Neural cell (in vitro differentiated cells): ENCODE measurements at regions not wholly inside any gene's neighbourhood (a gene's known extent, or its start where the extent isn't known, plus 50 kb on each side); places are given as distances from the start of the nearest gene placed in this dataset.

Experiments used
- H2AFZ ChIP-seq: fragments of 200-600, 300-800 bp; sonication (generic), shearing (Covaris generic); 2 replicates; pipeline ENCODE4 v1.6.0; 2014; ENCODE audit warnings: low read depth, mild to moderate bottlenecking, antibody characterized with exemption, low read length, moderate library complexity
- H3F3A ChIP-seq: fragments of 200-600 bp; shearing (Covaris generic); 2 replicates; pipeline ENCODE4 v1.6.1; 2016; ENCODE audit warnings: mild to moderate bottlenecking, moderate library complexity, mixed read lengths, antibody characterized with exemption, low read length; ENCODE audit not compliant: insufficient read depth, poor library complexity, severe bottlenecking
- H3K27ac ChIP-seq: fragments of 200-600, 300-800 bp; sonication (generic), shearing (Covaris generic); 2 replicates; pipeline ENCODE4 v1.5.1; 2014; ENCODE audit warnings: mild to moderate bottlenecking, low read length, moderate library complexity
- H3K27me3 ChIP-seq: fragments of 300-800, 200-600 bp; sonication (generic), shearing (Covaris generic); 2 replicates; pipeline ENCODE4 v1.6.0; 2014; ENCODE audit warnings: mild to moderate bottlenecking, low read depth, low read length, moderate library complexity; ENCODE audit not compliant: insufficient read depth
- H3K36me3 ChIP-seq: fragments of 300-800, 200-600 bp; sonication (generic), shearing (Covaris generic); 2 replicates; pipeline ENCODE4 v1.5.1; 2014; ENCODE audit warnings: mild to moderate bottlenecking, antibody characterized with exemption, low read length, moderate library complexity; ENCODE audit not compliant: insufficient read depth
- H3K4me2 ChIP-seq: fragments of 300-800, 200-600 bp; sonication (generic), shearing (Covaris generic); 2 replicates; pipeline ENCODE4 v1.6.0; 2014; ENCODE audit warnings: mild to moderate bottlenecking, low read length
- H3K4me3 ChIP-seq: fragments of 300-800, 200-600 bp; sonication (generic), shearing (Covaris generic); 2 replicates; pipeline ENCODE4 v1.5.1; 2014; ENCODE audit warnings: mild to moderate bottlenecking, low read length, moderate library complexity
- H3K79me2 ChIP-seq: fragments of 200-600 bp; shearing (Covaris generic); replicated peaks from 2 replicates; pipeline ENCODE4 v1.6.0; 2014; ENCODE audit warnings: mild to moderate bottlenecking, low read length, moderate library complexity; ENCODE audit not compliant: insufficient read depth
- H3K9ac ChIP-seq: fragments of 300-800, 200-600 bp; sonication (generic), shearing (Covaris generic); 2 replicates; pipeline ENCODE4 v1.6.1; 2016; ENCODE audit warnings: mild to moderate bottlenecking, low read length, mixed read lengths
- H3K9me2 ChIP-seq: fragments of 200-600 bp; shearing (Covaris generic); 2 replicates; pipeline ENCODE4 v1.6.1; 2016; ENCODE audit warnings: mild to moderate bottlenecking, low read length, mixed read lengths; ENCODE audit not compliant: insufficient read depth
- H3K9me3 ChIP-seq: fragments of 200-600, 300-800 bp; sonication (generic), shearing (Covaris generic); 2 replicates; pipeline ENCODE4 v1.6.1; 2016; ENCODE audit warnings: mild to moderate bottlenecking, mixed run types, low read length, moderate library complexity, mixed read lengths
- H4K20me1 ChIP-seq: fragments of 200-600 bp; shearing (Covaris generic); 2 replicates; pipeline ENCODE4 v1.6.1; 2016; ENCODE audit warnings: mild to moderate bottlenecking, mixed run types; ENCODE audit not compliant: insufficient read depth
- CTCF ChIP-seq: fragments of 450-650 bp; IDR thresholded peaks from 2 replicates; pipeline ENCODE4 v1.5.1; 2014; ENCODE audit warnings: antibody characterized with exemption, mild to moderate bottlenecking, moderate library complexity; ENCODE audit not compliant: poor library complexity, severe bottlenecking
- EP300 ChIP-seq: fragments of 450-650 bp; conservative IDR thresholded peaks from 2 replicates; pipeline ENCODE4 v1.6.1; 2014; ENCODE audit warnings: antibody characterized with exemption, mild to moderate bottlenecking, moderate library complexity; ENCODE audit not compliant: poor library complexity, severe bottlenecking
- EZH2 ChIP-seq: fragments of 200-600, 300-800 bp; shearing (Covaris generic), sonication (generic); IDR thresholded peaks from 2 replicates; pipeline ENCODE4 v1.6.1; 2014; ENCODE audit warnings: antibody characterized with exemption, low read length, borderline replicate concordance, mild to moderate bottlenecking; ENCODE audit not compliant: insufficient read depth, poor library complexity, severe bottlenecking
- MXI1 ChIP-seq: fragments of 450-650 bp; conservative IDR thresholded peaks from 2 replicates; pipeline ENCODE4 v1.6.1; 2014; ENCODE audit warnings: antibody characterized with exemption, mild to moderate bottlenecking; ENCODE audit not compliant: poor library complexity, severe bottlenecking
- POLR2AphosphoS5 ChIP-seq: IDR thresholded peaks from 2 replicates; pipeline ENCODE4 v1.6.1; 2012
- RAD21 ChIP-seq: fragments of 450-650 bp; conservative IDR thresholded peaks from 2 replicates; pipeline ENCODE4 v1.6.1; 2014; ENCODE audit warnings: antibody characterized with exemption, mild to moderate bottlenecking, moderate library complexity
- REST ChIP-seq: IDR thresholded peaks from 2 replicates; pipeline ENCODE4 v1.6.1; 2012; ENCODE audit warnings: borderline replicate concordance
- SMC3 ChIP-seq: fragments of 450-650 bp; conservative IDR thresholded peaks from 2 replicates; pipeline ENCODE4 v1.6.1; 2014; ENCODE audit warnings: antibody characterized with exemption, mild to moderate bottlenecking, moderate library complexity; ENCODE audit not compliant: poor library complexity
- TAF1 ChIP-seq: IDR thresholded peaks from 2 replicates; pipeline ENCODE4 v1.6.1; 2012; ENCODE audit warnings: low read depth

DNA sequence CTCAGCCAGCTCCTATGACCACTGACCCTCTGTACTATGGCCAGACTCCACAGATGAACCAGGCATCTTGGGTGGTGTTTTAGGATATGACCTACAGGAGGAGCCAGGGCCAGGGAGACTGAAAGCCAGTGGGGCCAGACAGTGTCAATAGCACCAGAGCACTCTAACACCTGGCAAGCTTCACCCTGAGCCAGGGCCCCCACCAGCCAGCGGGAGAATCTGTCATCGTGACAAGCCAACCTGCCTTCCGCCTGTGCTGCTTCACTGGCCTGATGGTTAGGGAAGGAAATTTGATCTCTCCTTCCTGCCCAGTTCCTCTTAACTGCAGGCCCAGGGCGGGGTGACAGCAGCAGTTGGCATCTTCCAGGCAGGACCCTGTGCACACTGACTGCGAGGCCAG lies 222.4 kb downstream of the UQCRFS1 start:
- TF ChIP-seq EZH2 (no peak), EP300 (no peak)
- no peak overlapping the region for H3K4me2 ChIP-seq
- no peak overlapping the region for H2AFZ ChIP-seq
- no peaks in the 10 kb centered on the region for H3K36me3 ChIP-seq
- H3K9me2 ChIP-seq = no peaks in the 10 kb centered on the region
- no peak overlapping the region for H3K4me3 ChIP-seq
- H4K20me1 ChIP-seq = no peaks in the 10 kb centered on the region
- no peaks in the 10 kb centered on the region for H3K9me3 ChIP-seq
- no peaks in the 10 kb centered on the region for H3F3A ChIP-seq
- H3K27ac ChIP-seq = no peak overlapping the region
- no peaks in the 10 kb centered on the region for H3K27me3 ChIP-seq
- H3K9ac ChIP-seq = no peak overlapping the region
- H3K79me2 ChIP-seq = no peaks in the 10 kb centered on the region

GRCh38 chr19:28989739-28990138 lies 223.2 kb downstream of the UQCRFS1 start:
- H3K9me2 ChIP-seq = no peaks in the 10 kb centered on the region
- H3K9me3 ChIP-seq = no peaks in the 10 kb centered on the region
- no peaks in the 10 kb centered on the region for H3K79me2 ChIP-seq
- no peaks in the 10 kb centered on the region for H3K36me3 ChIP-seq
- H3F3A ChIP-seq = no peaks in the 10 kb centered on the region
- H3K4me3 ChIP-seq = no peak overlapping the region
- H3K27ac ChIP-seq = no peak overlapping the region
- H3K4me2 ChIP-seq = no peak overlapping the region
- no peak overlapping the region for H2AFZ ChIP-seq
- H4K20me1 ChIP-seq = no peaks in the 10 kb centered on the region
- H3K9ac ChIP-seq = no peak overlapping the region
- no peaks in the 10 kb centered on the region for H3K27me3 ChIP-seq
- TF ChIP-seq CTCF = no peak
- no peak for TF ChIP-seq MXI1
- TF ChIP-seq TAF1 = no peak
- TF ChIP-seq EP300 = no peak
- no peak for TF ChIP-seq EZH2
- TF ChIP-seq RAD21 = no peak
- no peak for TF ChIP-seq REST
- TF ChIP-seq SMC3 = no peak
- TF ChIP-seq POLR2AphosphoS5 = no peak

GRCh38 chr19:28988066-28988465 lies 224.9 kb downstream of the UQCRFS1 start:
- H3F3A ChIP-seq = no peaks in the 10 kb centered on the region
- H3K27ac ChIP-seq = no peak overlapping the region
- H3K27me3 ChIP-seq = no peaks in the 10 kb centered on the region
- no peak overlapping the region for H2AFZ ChIP-seq
- no peak overlapping the region for H3K9ac ChIP-seq
- H4K20me1 ChIP-seq = no peaks in the 10 kb centered on the region
- H3K9me2 ChIP-seq = no peaks in the 10 kb centered on the region
- H3K79me2 ChIP-seq = no peaks in the 10 kb centered on the region
- H3K4me2 ChIP-seq = no peak overlapping the region
- no peaks in the 10 kb centered on the region for H3K9me3 ChIP-seq
- no peak overlapping the region for H3K4me3 ChIP-seq
- H3K36me3 ChIP-seq = no peaks in the 10 kb centered on the region
- no peak for TF ChIP-seq CTCF
- TF ChIP-seq POLR2AphosphoS5 = no peak
- TF ChIP-seq EZH2 = no peak
- no peak for TF ChIP-seq RAD21
- no peak for TF ChIP-seq MXI1
